HepG2 (cell line): ENCODE measurements at regions not wholly inside any gene's neighbourhood (a gene's known extent, or its start where the extent isn't known, plus 50 kb on each side); places are given as distances from the start of the nearest gene placed in this dataset.

Experiments
- ATAC-seq: fragments of 200-7000 bp; cut with Tn5 transposase; 3 replicates; pipeline ENCODE4 v1.9.1; 2020; ENCODE audit warnings: mild to moderate bottlenecking, moderate library complexity
- BruUV-seq: library from RNA; stranded (reverse); fragments of 400-500 nt; replicated peaks from 2 replicates; lab custom pipeline; 2021; lab: Mats Ljungman, UMichigan
- CTCF ChIA-PET: fragments of 300-600 bp; formaldehyde crosslinking; extraction: SDS; loops from one replicate; lab custom pipeline; 2021; ENCODE audit warnings: low total read pairs, inconsistent platforms, low intra/inter-chr PET ratio; lab: Yijun Ruan, JAX
- POLR2A ChIA-PET: fragments of 350-600 bp; sonication (Branson Sonifier 250); formaldehyde crosslinking; loops from one replicate; lab custom pipeline; 2020; ENCODE audit warnings: antibody characterized with exemption, inconsistent platforms; lab: Yijun Ruan, JAX
- DNase-seq: peaks from one replicate; pipeline ENCODE4 v3.0.0-alpha.2; 2015; ENCODE audit warnings: low spot score
- FAIRE-seq: peaks from 3 replicates; lab custom pipeline; 2011; peaks lifted over from hg19 to GRCh38; lab: Jason Lieb, UNC
- H2AFZ ChIP-seq: one replicate; pipeline ENCODE4 v1.6.1; 2011; ENCODE audit warnings: low read length, inconsistent platforms
- H3K27ac ChIP-seq: fragments of 300-600 bp; 3 replicates; pipeline ENCODE4 v1.8.0; 2011; ENCODE audit warnings: mixed run types, mild to moderate bottlenecking, mixed read lengths, low read length, inconsistent platforms; ENCODE audit not compliant: insufficient read depth; ENCODE audit errors: extremely low read length
- H3K27me3 ChIP-seq, 2 experiments: fragments of 200-600 bp in 1 of 2; 2 replicates in 1 of 2; 3 replicates in 1 of 2; pipeline versions ENCODE4 v1.6.0 to v1.8.0; 2011; ENCODE audit warnings: low read length in 2 of 2, mild to moderate bottlenecking in 2 of 2, moderate library complexity in 2 of 2, inconsistent platforms in 1 of 2; ENCODE audit not compliant: insufficient read depth in 2 of 2, control insufficient read depth in 1 of 2
- H3K36me3 ChIP-seq, 2 experiments: fragments of 200-600 bp in 1 of 2; replicated peaks in 1 of 2; 2 replicates in 1 of 2; 3 replicates in 1 of 2; pipeline versions ENCODE4 v1.5.1 to v1.8.0; 2011; ENCODE audit warnings: low read length in 2 of 2, inconsistent platforms in 1 of 2; ENCODE audit not compliant: insufficient read depth in 2 of 2, control insufficient read depth in 1 of 2
- H3K4me1 ChIP-seq: 2 replicates; pipeline ENCODE4 v1.5.1; 2012; ENCODE audit warnings: low read length, inconsistent platforms; ENCODE audit not compliant: insufficient read depth
- H3K4me2 ChIP-seq: 2 replicates; pipeline ENCODE4 v1.6.0; 2011; ENCODE audit warnings: low read depth, low read length, inconsistent platforms
- H3K4me3 ChIP-seq, 3 experiments: fragments of 200-600 bp in 1 of 3; sonication (generic), shearing (Covaris generic) in 1 of 3; replicated peaks in 1 of 3; 2 replicates each; pipeline ENCODE4 v1.5.1; 2011 to 2016; ENCODE audit warnings: low read length in 3 of 3, inconsistent platforms in 2 of 3, low read depth in 2 of 3, mild to moderate bottlenecking in 2 of 3, control low read depth in 1 of 3, mixed read lengths in 1 of 3; ENCODE audit not compliant: insufficient read depth in 1 of 3
- H3K79me2 ChIP-seq: one replicate; pipeline ENCODE4 v1.6.1; 2011; ENCODE audit warnings: low read length, inconsistent platforms; ENCODE audit not compliant: insufficient read depth
- H3K9ac ChIP-seq: 2 replicates; pipeline ENCODE4 v1.6.0; 2011; ENCODE audit warnings: mild to moderate bottlenecking, low read depth, low read length, inconsistent platforms; ENCODE audit not compliant: insufficient read depth
- H3K9me3 ChIP-seq: 2 replicates; pipeline ENCODE4 v1.5.1; 2012; ENCODE audit warnings: mild to moderate bottlenecking, low read length
- H4K20me1 ChIP-seq: 2 replicates; pipeline ENCODE4 v1.6.0; 2011; ENCODE audit warnings: inconsistent platforms, mild to moderate bottlenecking, low read length, moderate library complexity; ENCODE audit not compliant: insufficient read depth
- FOXM1 ChIP-seq: sonication (generic); formaldehyde crosslinking; IDR thresholded peaks from 2 replicates; pipeline ENCODE4 v1.5.0; 2020; ENCODE audit warnings: missing genetic modification reagents
- KDM4B ChIP-seq: sonication (generic); formaldehyde crosslinking; IDR thresholded peaks from 2 replicates; pipeline ENCODE4 v1.4.0; 2020; ENCODE audit warnings: missing genetic modification reagents
- LCORL ChIP-seq, 2 experiments: fragments of 450-650 bp in 1 of 2; sonication (generic) in 1 of 2; formaldehyde crosslinking in 1 of 2; IDR thresholded peaks; 2 replicates each; pipeline versions ENCODE4 v1.5.0 to v1.6.1; 2017 to 2020; ENCODE audit warnings: antibody characterized with exemption in 1 of 2, missing genetic modification reagents in 1 of 2
- NFYC ChIP-seq: IDR thresholded peaks from 2 replicates; pipeline ENCODE4 v1.6.1; 2016; ENCODE audit warnings: missing genetic modification reagents, missing compliant biosample characterization
- POLR2AphosphoS5 ChIP-seq: IDR thresholded peaks from 2 replicates; pipeline ENCODE4 v1.6.1; 2012; ENCODE audit warnings: low read depth, low read length
- STAT5B ChIP-seq: sonication (generic); formaldehyde crosslinking; IDR thresholded peaks from 2 replicates; pipeline ENCODE4 v1.4.0; 2020; ENCODE audit warnings: missing genetic modification reagents
- TBL1XR1 ChIP-seq: fragments of 150-350 bp; IDR thresholded peaks from 2 replicates; pipeline ENCODE4 v1.6.1; 2014; ENCODE audit warnings: borderline replicate concordance, low read length; ENCODE audit not compliant: partially characterized antibody
- TBX2 ChIP-seq: sonication (generic); formaldehyde crosslinking; IDR thresholded peaks from 2 replicates; pipeline ENCODE4 v1.5.0; 2020; ENCODE audit warnings: missing genetic modification reagents, mild to moderate bottlenecking, borderline replicate concordance
- ZBTB3 ChIP-seq: sonication (generic); formaldehyde crosslinking; IDR thresholded peaks from 2 replicates; pipeline ENCODE4 v1.4.0; 2020; ENCODE audit warnings: low read depth, mild to moderate bottlenecking, moderate library complexity, missing genetic modification reagents, borderline replicate concordance
- ZFP90 ChIP-seq: sonication (generic); formaldehyde crosslinking; IDR thresholded peaks from 2 replicates; pipeline ENCODE4 v1.8.0; 2022; ENCODE audit warnings: missing genetic modification reagents, mild to moderate bottlenecking, inconsistent platforms, borderline replicate concordance
- ZNF138 ChIP-seq: sonication (generic); formaldehyde crosslinking; IDR thresholded peaks from 2 replicates; pipeline ENCODE4 v1.5.0; 2020; ENCODE audit warnings: mild to moderate bottlenecking, low read depth, missing genetic modification reagents
- ZNF446 ChIP-seq: sonication (generic); formaldehyde crosslinking; IDR thresholded peaks from 2 replicates; pipeline ENCODE4 v1.5.0; 2020; ENCODE audit warnings: mild to moderate bottlenecking, missing genetic modification reagents
- ZNF460 ChIP-seq: sonication (generic); formaldehyde crosslinking; IDR thresholded peaks from 2 replicates; pipeline ENCODE4 v1.5.1; 2020; ENCODE audit warnings: missing genetic modification reagents, mild to moderate bottlenecking, borderline replicate concordance
- ZNF562 ChIP-seq: sonication (generic); formaldehyde crosslinking; IDR thresholded peaks from 2 replicates; pipeline ENCODE4 v1.8.0; 2022; ENCODE audit warnings: missing genetic modification reagents, borderline replicate concordance
- ZNF788 ChIP-seq: sonication (generic); formaldehyde crosslinking; IDR thresholded peaks from 2 replicates; pipeline ENCODE4 v1.5.0; 2020; ENCODE audit warnings: mild to moderate bottlenecking, missing genetic modification reagents, borderline replicate concordance
- WGBS: methylation state at CpG from one replicate; pipeline ENCODE4 v1.1.6; 2017; ENCODE audit warnings: low lambda C conversion rate; 5-methylcytosine and 5-hydroxymethylcytosine counted together
- in situ Hi-C: cut with HindIII; loops from 2 replicates; pipeline ENCODE4 v1.10.0; 2017; ENCODE audit warnings: low pct_unique_long_range_greater_than_20kb; ENCODE audit not compliant: extremely low pct_ligation_motif_present
- intact Hi-C: fragments of 100-400 bp; cut with micrococcal nuclease; formaldehyde crosslinking; loops from one replicate; pipeline ENCODE4 v1.10.0; 2022; ENCODE audit not compliant: unreplicated experiment
- TF ChIP-seq, protein P1 (sequence below): sonication (generic); formaldehyde crosslinking; IDR thresholded peaks from 2 replicates; pipeline ENCODE4 v1.9.0; 2021; ENCODE audit warnings: missing genetic modification reagents, borderline replicate concordance

DNA sequence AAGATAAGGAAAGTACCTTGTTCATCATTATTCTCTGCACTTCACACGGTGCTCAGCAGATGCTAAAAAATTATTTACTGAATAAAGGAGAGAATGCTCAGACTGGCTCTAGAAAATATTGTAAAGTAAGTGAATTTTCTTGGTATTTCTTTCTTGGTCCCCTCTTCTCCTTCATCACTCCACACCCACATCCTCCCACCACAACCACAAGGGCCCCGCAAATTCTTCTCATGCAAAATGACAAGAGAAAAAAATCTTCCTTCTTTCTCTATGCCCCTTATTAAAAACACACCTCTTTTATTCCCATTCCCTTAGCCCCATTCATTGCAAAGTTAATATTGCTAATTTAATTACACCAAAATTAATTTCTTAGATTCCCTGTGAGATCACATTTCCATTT is 74.2 kb upstream of the NEDD4L start (continued):
- TF ChIP-seq ZFP90 (CRISPR knock-in tag) (no peak), NFYC (no peak), ZNF138 (no peak), ZNF788 (CRISPR knock-in tag) (no peak), ZNF460 (CRISPR knock-in tag) (no peak)

DNA sequence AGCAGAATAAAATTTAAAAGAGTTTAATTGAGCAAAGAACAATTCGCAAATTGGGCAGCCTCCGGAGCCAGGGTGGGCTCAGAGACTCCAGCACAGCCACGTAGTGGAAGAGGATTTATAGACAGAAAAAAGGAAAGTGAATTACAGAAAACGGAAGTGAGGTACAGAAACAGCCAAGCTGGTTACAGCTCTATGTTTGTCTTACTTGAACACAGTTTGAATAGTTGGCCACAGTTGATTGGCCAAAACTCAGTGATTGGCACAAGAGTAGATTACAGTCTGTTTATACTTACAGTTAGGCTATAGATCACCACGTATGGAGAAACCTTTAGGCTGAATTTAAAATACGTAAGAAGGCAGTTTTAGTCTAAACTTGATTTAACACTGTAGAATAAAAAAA is 78.8 kb upstream of the NEDD4L start:
- H3K9ac ChIP-seq = no peak overlapping the region
- H3K4me2 ChIP-seq = no peak overlapping the region
- intact Hi-C loops = no loop called here
- ChIA-PET POLR2A (no interaction called here), CTCF (no interaction called here)
- H3K4me1 ChIP-seq = peaks cover 20% of the 10 kb centered on the region
- no peak for ATAC-seq
- H3K79me2 ChIP-seq = no peaks in the 10 kb centered on the region
- DNase-seq = no peak
- TF ChIP-seq NFYC (peak; percentile 30; the same call in 1 of the 2 replicates), ZBTB3 (CRISPR knock-in tag) (no peak)
- no peaks in the 10 kb centered on the region for H3K36me3 ChIP-seq
- no TSS peak for BruUV-seq
- WGBS = 78% methylated on average over 6 of the region's 6 CpGs
- H4K20me1 ChIP-seq = no peaks in the 10 kb centered on the region
- no peak overlapping the region for H2AFZ ChIP-seq
- FAIRE-seq = no peak
- in situ Hi-C loops = no loop called here
- H3K9me3 ChIP-seq = no peaks in the 10 kb centered on the region
- no peaks in the 10 kb centered on the region; a peak in 1 of 5 replicates for H3K27me3 ChIP-seq
- H3K4me3 ChIP-seq = no peak overlapping the region
- H3K27ac ChIP-seq = no peak overlapping the region

DNA sequence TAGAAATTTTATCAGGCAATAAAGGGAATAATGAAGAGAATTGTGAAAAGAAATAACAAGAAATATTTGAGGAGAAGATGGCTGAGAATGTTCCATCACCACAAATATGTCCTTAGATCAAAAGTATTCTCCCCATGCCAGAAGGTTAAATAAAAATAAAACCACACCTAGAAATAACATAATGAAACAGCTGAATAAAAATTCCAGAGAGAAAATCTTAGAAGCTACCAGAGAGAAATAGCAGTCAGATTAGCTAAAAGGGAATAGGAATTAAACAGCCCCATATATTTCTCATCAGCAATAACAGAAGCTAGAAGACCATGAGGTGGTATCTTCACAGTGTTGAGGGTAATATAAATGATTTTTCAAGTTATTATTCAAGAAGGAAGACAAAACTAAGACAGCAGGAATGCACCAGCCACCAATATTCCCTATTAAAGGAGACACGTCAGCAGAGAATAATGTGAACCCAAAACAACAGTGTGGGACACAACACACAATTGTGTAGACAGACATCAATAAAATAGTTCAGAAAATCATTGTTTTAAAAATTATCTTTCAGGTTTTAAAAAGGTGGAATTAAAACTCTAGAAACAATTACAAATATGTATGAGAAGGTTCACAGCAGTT is 82.0 kb upstream of the NEDD4L start:
- H3K4me2 ChIP-seq = no peak overlapping the region
- no peak for TF ChIP-seq LCORL (IDR thresholded peaks at IDR 0.05)
- no peak for TF ChIP-seq LCORL (CRISPR knock-in tag; IDR thresholded peaks at IDR 0.05)
- no peak for TF ChIP-seq KDM4B (CRISPR knock-in tag)
- TF ChIP-seq TBX2 (CRISPR knock-in tag) = no peak
- TF ChIP-seq ZNF446 (CRISPR knock-in tag) = no peak
- TF ChIP-seq FOXM1 (CRISPR knock-in tag) = no peak
- no peak for TF ChIP-seq ZNF562
- TF ChIP-seq, protein P1, sequence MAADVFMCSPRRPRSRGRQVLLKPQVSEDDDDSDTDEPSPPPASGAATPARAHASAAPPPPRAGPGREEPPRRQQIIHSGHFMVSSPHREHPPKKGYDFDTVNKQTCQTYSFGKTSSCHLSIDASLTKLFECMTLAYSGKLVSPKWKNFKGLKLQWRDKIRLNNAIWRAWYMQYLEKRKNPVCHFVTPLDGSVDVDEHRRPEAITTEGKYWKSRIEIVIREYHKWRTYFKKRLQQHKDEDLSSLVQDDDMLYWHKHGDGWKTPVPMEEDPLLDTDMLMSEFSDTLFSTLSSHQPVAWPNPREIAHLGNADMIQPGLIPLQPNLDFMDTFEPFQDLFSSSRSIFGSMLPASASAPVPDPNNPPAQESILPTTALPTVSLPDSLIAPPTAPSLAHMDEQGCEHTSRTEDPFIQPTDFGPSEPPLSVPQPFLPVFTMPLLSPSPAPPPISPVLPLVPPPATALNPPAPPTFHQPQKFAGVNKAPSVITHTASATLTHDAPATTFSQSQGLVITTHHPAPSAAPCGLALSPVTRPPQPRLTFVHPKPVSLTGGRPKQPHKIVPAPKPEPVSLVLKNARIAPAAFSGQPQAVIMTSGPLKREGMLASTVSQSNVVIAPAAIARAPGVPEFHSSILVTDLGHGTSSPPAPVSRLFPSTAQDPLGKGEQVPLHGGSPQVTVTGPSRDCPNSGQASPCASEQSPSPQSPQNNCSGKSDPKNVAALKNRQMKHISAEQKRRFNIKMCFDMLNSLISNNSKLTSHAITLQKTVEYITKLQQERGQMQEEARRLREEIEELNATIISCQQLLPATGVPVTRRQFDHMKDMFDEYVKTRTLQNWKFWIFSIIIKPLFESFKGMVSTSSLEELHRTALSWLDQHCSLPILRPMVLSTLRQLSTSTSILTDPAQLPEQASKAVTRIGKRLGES (CRISPR knock-in tag) = no peak
- TF ChIP-seq POLR2AphosphoS5 = no peak
- no peak for TF ChIP-seq TBL1XR1
- no peak for TF ChIP-seq STAT5B (CRISPR knock-in tag)

More for the DNA sequence above, 82.0 kb upstream of the NEDD4L start:
- in situ Hi-C loops (no loop called here), intact Hi-C loops (no loop called here)
- POLR2A ChIA-PET = no interaction called here
- no peak for ATAC-seq
- Histone ChIP-seq H4K20me1 (no peaks in the 10 kb centered on the region), H3K27me3 (no peaks in the 10 kb centered on the region; a peak in 1 of 5 replicates), H3K4me3 (no peak overlapping the region), H3K9me3 (no peaks in the 10 kb centered on the region), H3K27ac (no peak overlapping the region), H3K36me3 (no peaks in the 10 kb centered on the region), H3K79me2 (no peaks in the 10 kb centered on the region), H3K9ac (no peak overlapping the region), H2AFZ (no peak overlapping the region), H3K4me1 (peaks cover 26% of the 10 kb centered on the region)
- 100% methylated on average over 1 of the region's 1 CpG for WGBS
- CTCF ChIA-PET = no interaction called here
- no TSS peak for BruUV-seq
- FAIRE-seq = no peak
- no peak for DNase-seq
